B cell (primary cell): ENCODE measurements at regions not wholly inside any gene's neighbourhood (a gene's known extent, or its start where the extent isn't known, plus 50 kb on each side); places are given as distances from the start of the nearest gene placed in this dataset.

Experiments used
- ATAC-seq: fragments of 200-7000 bp; cut with Tn5 transposase; one replicate; pipeline ENCODE4 v1.10.0; 2021; ENCODE audit warnings: low read depth, mild to moderate bottlenecking, moderate number of reproducible peaks, moderate library complexity
- CTCF ChIA-PET: fragments of 350-600 bp; sonication (Branson Sonifier 250); formaldehyde crosslinking; loops from one replicate; lab custom pipeline; 2021; ENCODE audit warnings: antibody characterized with exemption, inconsistent platforms; lab: Charles Lee
- POLR2A ChIA-PET: fragments of 350-600 bp; sonication (Branson Sonifier 250); formaldehyde crosslinking; loops from one replicate; lab custom pipeline; 2021; ENCODE audit warnings: antibody characterized with exemption; lab: Charles Lee
- DNase-seq: peaks from one replicate; pipeline ENCODE4 v3.0.0; 2013
- H2AFZ ChIP-seq: 2 replicates; pipeline ENCODE4 v1.6.1; 2012; ENCODE audit warnings: mild to moderate bottlenecking, low read depth, low read length; ENCODE audit not compliant: insufficient read depth, poor library complexity, severe bottlenecking
- H3K27ac ChIP-seq, 2 donors: 1 replicate in 1 of 2; 2 replicates in 1 of 2; pipeline ENCODE4 v1.5.1; 2012 to 2013; ENCODE audit warnings: low read length in 2 of 2, mild to moderate bottlenecking in 2 of 2, moderate library complexity in 1 of 2
- H3K27me3 ChIP-seq, 4 experiments: fragments of 200-600 bp in 1 of 4; sonication (generic) in 1 of 4; replicated peaks in 1 of 4; 1 replicate in 2 of 4; 2 replicates in 2 of 4; pipeline versions ENCODE4 v1.6.1 to v1.7.0; 2013 to 2016; ENCODE audit warnings: low read length in 3 of 4, mild to moderate bottlenecking in 2 of 4, mixed read lengths in 1 of 4, moderate library complexity in 1 of 4; ENCODE audit not compliant: insufficient read depth in 4 of 4, control insufficient read depth in 3 of 4; ENCODE audit errors: control extremely low read depth in 1 of 4
- H3K36me3 ChIP-seq, 2 experiments: replicated peaks in 1 of 2; 1 replicate in 1 of 2; 2 replicates in 1 of 2; pipeline versions ENCODE4 v1.6.1 to v1.7.1; 2013; ENCODE audit warnings: low read length in 1 of 2; ENCODE audit not compliant: insufficient read depth in 2 of 2, control insufficient read depth in 1 of 2; ENCODE audit errors: control extremely low read depth in 1 of 2, extremely low read depth in 1 of 2
- H3K4me1 ChIP-seq, 2 donors: fragments of 200-600 bp in 1 of 2; sonication (generic) in 1 of 2; 1 replicate in 1 of 2; 2 replicates in 1 of 2; pipeline versions ENCODE4 v1.5.1 to v1.6.1; 2013 to 2017; ENCODE audit warnings: low read length in 2 of 2; ENCODE audit not compliant: control insufficient read depth in 2 of 2, insufficient read depth in 2 of 2
- H3K4me2 ChIP-seq: replicated peaks from 2 replicates; pipeline ENCODE3; 2012; ENCODE audit warnings: mild to moderate bottlenecking, low read depth, low read length; ENCODE audit not compliant: poor library complexity, severe bottlenecking
- H3K4me3 ChIP-seq, 5 experiments: fragments of 200-600 bp in 1 of 5; sonication (generic) in 1 of 5; 1 replicate in 3 of 5; 2 replicates in 2 of 5; pipeline versions ENCODE4 v1.5.1 to v1.7.0; 2011 to 2016; ENCODE audit warnings: low read length in 4 of 5, mild to moderate bottlenecking in 4 of 5, low read depth in 2 of 5, control low read depth in 1 of 5, moderate library complexity in 1 of 5; ENCODE audit not compliant: insufficient read depth in 1 of 5; ENCODE audit errors: control extremely low read depth in 1 of 5, extremely low read depth in 1 of 5
- H3K79me2 ChIP-seq: fragments of 200-600 bp; sonication (generic); one replicate; pipeline ENCODE4 v1.6.0; 2016; ENCODE audit warnings: low read length; ENCODE audit not compliant: control insufficient read depth, insufficient read depth
- H3K9ac ChIP-seq: fragments of 200-600 bp; sonication (generic); 2 replicates; pipeline ENCODE4 v1.6.1; 2017; ENCODE audit warnings: mild to moderate bottlenecking, low read length, moderate library complexity
- H3K9me3 ChIP-seq, 3 donors: one replicate each; pipeline versions ENCODE4 v1.6.1 to v1.7.1; 2013; ENCODE audit warnings: low read length in 2 of 3; ENCODE audit not compliant: control insufficient read depth in 2 of 3, insufficient read depth in 1 of 3; ENCODE audit errors: control extremely low read depth in 1 of 3
- H4K20me1 ChIP-seq: 2 replicates; pipeline ENCODE4 v1.6.0; 2012; ENCODE audit warnings: mild to moderate bottlenecking, low read length; ENCODE audit not compliant: insufficient read depth, control insufficient read depth, poor library complexity, severe bottlenecking
- H3K27ac Mint-ChIP-seq: one replicate; pipeline ENCODE4 v1.8.0; 2021; ENCODE audit warnings: mixed read lengths
- H3K27me3 Mint-ChIP-seq: one replicate; pipeline ENCODE4 v1.8.0; 2021; ENCODE audit warnings: mixed read lengths
- H3K4me1 Mint-ChIP-seq: one replicate; pipeline ENCODE4 v1.8.0; 2021; ENCODE audit warnings: mixed read lengths
- H3K4me3 Mint-ChIP-seq: one replicate; pipeline ENCODE4 v1.8.0; 2021; ENCODE audit warnings: mixed read lengths
- H3K9me3 Mint-ChIP-seq: one replicate; pipeline ENCODE4 v1.8.0; 2022; ENCODE audit warnings: mixed read lengths; ENCODE audit not compliant: insufficient read depth
- CTCF ChIP-seq: fragments of 200-600 bp; IDR thresholded peaks from one replicate; pipeline ENCODE4 v1.8.0; 2022; ENCODE audit warnings: antibody characterized with exemption, mild to moderate bottlenecking
- EZH2 ChIP-seq: IDR thresholded peaks from 2 replicates; pipeline ENCODE4 v1.6.1; 2012; ENCODE audit warnings: borderline replicate concordance, low read depth, mild to moderate bottlenecking, moderate library complexity, low read length; ENCODE audit not compliant: insufficient read depth, poor library complexity, severe bottlenecking
- WGBS: methylation state at CpG from one replicate; pipeline ENCODE4 v1.1.5; 2013; ENCODE audit warnings: missing lambda C conversion rate; ENCODE audit not compliant: insufficient coverage; 5-methylcytosine and 5-hydroxymethylcytosine counted together
- intact Hi-C: fragments of 100-400 bp; cut with micrococcal nuclease; formaldehyde crosslinking; loops from one replicate; pipeline ENCODE4 v1.10.0; 2022

GRCh38 chr10:60444494-60445064 is 54.9 kb upstream of the ANK3 start:
- no peak overlapping the region for H3K27ac Mint-ChIP-seq
- ChIA-PET CTCF (interaction anchor here (0.7 to 15.6 kb wide), 13 partner anchors 11 to 1511 kb away, joined by 3 to 257 read pairs (median 4); no protein-coding TSS in a partner anchor), POLR2A (no interaction called here)
- Histone ChIP-seq H2AFZ (no peak overlapping the region), H3K27ac (no peak overlapping the region), H3K9ac (no peak overlapping the region), H4K20me1 (no peaks in the 10 kb centered on the region), H3K9me3 (no peaks in the 10 kb centered on the region), H3K4me3 (no peak overlapping the region), H3K4me1 (peaks cover 7 to 8% of the 10 kb centered on the region in 2 donors), H3K27me3 (no peaks in the 10 kb centered on the region), H3K4me2 (no peak overlapping the region), H3K36me3 (no peaks in the 10 kb centered on the region), H3K79me2 (no peaks in the 10 kb centered on the region)
- no peaks in the 10 kb centered on the region for H3K9me3 Mint-ChIP-seq
- no peak for ATAC-seq
- no peak for DNase-seq
- no peaks in the 10 kb centered on the region for H3K27me3 Mint-ChIP-seq
- no peak overlapping the region for H3K4me3 Mint-ChIP-seq
- intact Hi-C loops: loop anchor here (2.0 to 10.0 kb wide), 3 partner anchors 202 to 840 kb away; no protein-coding TSS in a partner anchor
- peak; percentile 27 for TF ChIP-seq CTCF
- TF ChIP-seq EZH2: no peak
- WGBS: no CpG with 5 or more reads among the region's 1 CpG
- H3K4me1 Mint-ChIP-seq: peaks cover 8% of the 10 kb centered on the region

GRCh38 chr10:60443346-60443745 is 53.7 kb upstream of the ANK3 start:
- peaks cover 7 to 8% of the 10 kb centered on the region in 2 donors for H3K4me1 ChIP-seq
- no peaks in the 10 kb centered on the region for H3K79me2 ChIP-seq
- H3K9ac ChIP-seq: no peak overlapping the region
- intact Hi-C loops: loop anchor here (10.0 kb wide), 1 partner anchor 841 kb away; no protein-coding TSS in a partner anchor
- WGBS: no CpG with 5 or more reads among the region's 3 CpGs
- DNase-seq (no peak), ATAC-seq (no peak)
- ChIA-PET POLR2A (no interaction called here), CTCF (interaction anchor here (0.9 to 15.6 kb wide), 10 partner anchors 10 to 342 kb away, joined by 3 to 257 read pairs (median 6); no protein-coding TSS in a partner anchor)
- H3K4me3 ChIP-seq: no peak overlapping the region
- no peak overlapping the region for H3K4me3 Mint-ChIP-seq
- no peaks in the 10 kb centered on the region for H4K20me1 ChIP-seq
- H3K27me3 ChIP-seq: no peaks in the 10 kb centered on the region
- no peak overlapping the region for H3K27ac Mint-ChIP-seq
- no peaks in the 10 kb centered on the region for H3K36me3 ChIP-seq
- no peak overlapping the region for H2AFZ ChIP-seq
- no peaks in the 10 kb centered on the region for H3K9me3 Mint-ChIP-seq
- no peaks in the 10 kb centered on the region for H3K9me3 ChIP-seq
- no peak overlapping the region for H3K27ac ChIP-seq
- no peak for TF ChIP-seq CTCF
- no peak for TF ChIP-seq EZH2
- H3K4me2 ChIP-seq: no peak overlapping the region
- peaks cover 8% of the 10 kb centered on the region for H3K4me1 Mint-ChIP-seq
- H3K27me3 Mint-ChIP-seq: no peaks in the 10 kb centered on the region
